Embryonic facial prominence (tissue), 1 donor: ENCODE measurements at regions not wholly inside any gene's neighbourhood (a gene's known extent, or its start where the extent isn't known, plus 50 kb on each side); places are given as distances from the start of the nearest gene placed in this dataset.

Experiments
- DNase-seq: peaks from one replicate; pipeline ENCODE4 v3.0.0-alpha.2; 2016; ENCODE audit errors: extremely low spot score

DNA sequence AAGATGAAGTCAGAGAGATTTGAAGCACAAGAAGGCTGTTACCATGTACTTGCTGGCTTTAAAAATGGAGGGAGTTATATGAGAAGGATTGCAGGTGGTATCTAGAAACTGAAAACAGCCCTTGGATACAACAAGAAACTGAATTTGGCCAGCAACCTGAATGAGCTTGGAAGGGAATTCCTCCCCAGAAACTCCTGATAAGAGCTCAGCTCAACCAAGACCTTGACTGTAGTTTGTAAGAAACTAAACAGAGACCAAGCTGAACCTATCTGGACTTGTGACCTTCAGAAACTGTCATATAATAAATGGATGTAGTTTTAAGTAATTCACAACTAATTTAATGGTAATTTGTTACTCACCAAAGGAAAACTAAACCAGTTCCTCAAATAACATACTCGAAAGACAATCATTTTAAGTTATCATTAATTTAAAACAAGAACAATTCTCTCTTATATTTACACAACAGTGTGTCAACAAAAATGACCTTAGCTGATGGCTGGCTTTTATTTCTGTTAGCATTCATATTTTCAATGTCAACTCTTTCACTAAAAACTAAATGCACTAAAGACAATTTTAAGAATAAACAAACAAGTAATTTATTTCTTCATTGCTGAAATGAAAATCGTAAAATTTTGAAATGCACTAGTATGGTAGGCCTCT lies 1218.4 kb upstream of the TMPRSS15 start:
- DNase-seq: no peak

DNA sequence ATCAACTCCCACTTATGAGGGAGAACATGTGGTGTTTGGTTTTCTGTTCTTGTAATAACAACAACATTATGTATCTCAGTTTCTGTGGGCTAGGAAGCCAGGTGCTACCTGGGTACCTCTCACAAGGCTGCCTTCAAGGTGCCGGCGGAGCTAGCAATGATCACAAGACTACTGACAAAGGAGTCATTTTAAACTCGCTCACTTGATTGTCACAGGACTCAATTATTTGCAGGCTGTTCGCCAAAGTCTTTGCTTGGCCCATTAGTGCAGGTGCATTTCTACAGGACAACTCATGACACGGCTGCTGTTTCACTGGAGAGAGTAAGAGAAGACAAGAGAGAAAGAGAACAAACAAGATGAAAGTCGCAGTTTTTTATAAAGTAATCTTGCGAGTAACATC lies 1237.4 kb upstream of the TMPRSS15 start:
- no peak for DNase-seq

DNA sequence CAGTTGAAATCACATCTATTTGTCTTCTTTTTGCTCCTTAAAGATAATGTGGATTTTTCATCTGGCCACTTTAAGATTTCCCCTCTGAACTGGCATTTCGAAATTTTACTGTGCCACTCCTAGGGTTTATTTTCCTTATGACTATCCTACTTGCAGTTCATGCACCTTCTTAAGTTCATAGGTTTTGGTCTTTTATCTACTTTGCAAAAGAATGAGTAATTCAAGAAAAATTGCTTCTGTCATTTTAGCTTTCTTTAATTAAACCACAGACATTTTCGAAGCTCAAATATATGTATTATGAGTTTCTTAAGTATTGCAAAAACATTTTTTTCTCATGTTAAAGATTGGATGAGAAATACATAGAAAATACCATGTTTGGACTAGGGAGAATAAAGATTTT lies 1244.8 kb upstream of the TMPRSS15 start:
- no peak for DNase-seq

DNA sequence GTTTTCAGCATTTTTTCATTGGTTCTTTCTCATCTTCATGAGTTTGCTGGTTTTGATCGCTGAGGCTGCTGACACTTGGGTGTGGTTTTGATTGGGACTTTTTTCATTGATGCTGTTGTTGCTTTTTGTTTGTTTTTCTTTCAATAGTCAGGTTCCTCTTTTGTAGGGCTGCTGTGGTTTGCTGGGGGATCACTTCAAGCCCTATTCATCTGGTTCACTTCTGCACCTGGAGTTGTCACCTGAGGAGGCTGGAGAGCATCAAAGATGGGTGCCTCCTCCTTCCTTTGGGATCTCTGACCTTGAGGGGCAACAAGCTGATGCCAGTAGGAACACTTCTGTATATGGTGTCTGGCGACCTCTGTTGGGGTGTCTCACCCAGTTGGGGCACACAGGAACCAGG lies 1279.9 kb upstream of the TMPRSS15 start:
- DNase-seq: no peak

DNA sequence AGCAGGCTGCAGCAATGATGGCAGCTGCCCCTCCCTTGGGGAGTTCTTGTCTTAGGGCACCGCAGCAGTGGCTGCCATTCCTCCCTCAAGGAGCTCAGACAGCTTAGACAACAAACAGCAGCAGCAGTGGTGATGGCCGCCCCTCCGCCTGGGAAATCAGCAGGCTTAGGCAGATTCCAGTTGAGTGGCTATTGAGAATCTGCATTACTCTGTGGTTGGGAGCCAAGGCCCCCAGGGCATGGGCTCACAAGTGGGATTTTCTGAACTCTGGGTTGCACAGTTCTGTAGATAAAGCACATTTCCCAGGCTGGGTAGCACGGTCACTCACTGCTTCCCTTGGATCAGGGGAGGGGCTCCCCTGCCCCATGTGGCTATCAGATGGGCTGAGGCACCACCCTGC lies 1280.7 kb upstream of the TMPRSS15 start:
- no peak for DNase-seq

DNA sequence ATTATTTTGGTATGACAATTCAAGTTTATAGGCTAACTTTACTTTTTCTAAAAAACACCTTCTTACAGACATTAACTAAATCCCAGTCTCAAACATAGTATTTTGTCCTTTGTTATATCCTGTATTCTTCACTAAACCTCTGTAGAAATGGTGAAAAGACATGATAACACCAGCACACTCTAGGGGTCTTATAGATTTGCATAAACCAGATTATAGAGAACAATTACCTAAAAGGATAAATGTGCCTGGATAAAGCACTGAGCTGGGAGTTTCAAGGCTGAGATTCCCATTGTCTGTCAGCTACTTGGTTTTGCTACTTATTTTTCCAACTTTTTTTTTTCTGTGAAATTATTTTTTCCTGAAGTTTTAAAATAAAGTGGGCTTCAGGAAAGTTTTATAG lies 1288.6 kb upstream of the TMPRSS15 start:
- no peak for DNase-seq

DNA sequence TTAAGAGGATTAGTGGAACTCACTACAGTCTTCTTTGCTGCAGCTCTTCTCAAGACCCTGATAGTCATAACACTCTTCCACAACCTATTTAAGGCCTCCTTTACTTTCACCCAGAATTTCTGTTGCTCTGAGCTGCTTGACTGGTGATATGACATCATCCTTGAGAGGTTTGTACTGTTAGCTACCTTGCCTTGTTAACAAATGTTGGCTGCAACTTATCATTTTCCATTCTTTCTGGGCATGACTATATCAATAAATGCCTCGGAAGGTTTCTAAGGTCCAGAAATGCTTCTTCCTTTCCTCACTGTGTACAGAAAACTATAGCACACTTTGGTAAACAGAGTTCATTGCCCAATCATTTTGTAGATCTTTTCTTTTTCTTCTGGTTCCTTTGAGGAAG lies 1292.2 kb upstream of the TMPRSS15 start:
- no peak for DNase-seq

DNA sequence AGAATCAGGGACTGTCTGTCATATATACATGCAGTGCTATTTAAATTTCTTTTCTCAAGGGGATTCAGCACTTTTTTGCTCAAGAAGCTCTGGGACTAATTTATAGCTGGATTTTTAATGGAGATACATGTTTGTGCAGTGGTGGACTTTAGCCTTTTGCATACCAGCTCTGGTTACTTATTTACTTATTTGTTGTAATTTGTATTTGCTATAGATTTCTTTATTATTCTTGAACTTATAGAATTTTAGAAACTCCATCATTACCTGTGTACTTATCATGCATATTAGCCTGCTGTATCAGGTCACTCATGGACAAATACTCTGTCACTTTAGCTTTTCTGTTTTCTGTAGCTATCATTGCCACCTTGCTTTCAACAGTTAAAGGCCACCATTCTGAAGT lies 1296.9 kb upstream of the TMPRSS15 start:
- no peak for DNase-seq

DNA sequence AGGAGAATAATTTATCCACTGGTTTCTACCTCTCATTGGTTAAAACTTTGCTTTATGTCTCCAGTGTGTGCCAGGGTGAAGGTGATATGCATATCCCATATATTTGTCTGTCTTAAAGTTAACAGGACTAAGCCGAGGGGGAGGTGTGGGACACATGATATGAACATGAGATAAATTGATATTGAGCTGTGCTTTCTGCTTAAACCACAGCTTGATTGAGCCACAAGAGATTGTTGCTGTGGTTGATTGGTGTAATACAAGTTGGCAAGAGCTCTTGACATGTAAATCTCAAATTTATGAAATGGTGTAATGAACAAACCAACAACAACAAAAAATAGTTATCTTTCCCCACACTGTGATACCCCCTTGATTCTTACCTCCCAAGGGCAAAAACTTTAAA lies 1295.5 kb upstream of the NCAM2 start:
- DNase-seq: no peak

DNA sequence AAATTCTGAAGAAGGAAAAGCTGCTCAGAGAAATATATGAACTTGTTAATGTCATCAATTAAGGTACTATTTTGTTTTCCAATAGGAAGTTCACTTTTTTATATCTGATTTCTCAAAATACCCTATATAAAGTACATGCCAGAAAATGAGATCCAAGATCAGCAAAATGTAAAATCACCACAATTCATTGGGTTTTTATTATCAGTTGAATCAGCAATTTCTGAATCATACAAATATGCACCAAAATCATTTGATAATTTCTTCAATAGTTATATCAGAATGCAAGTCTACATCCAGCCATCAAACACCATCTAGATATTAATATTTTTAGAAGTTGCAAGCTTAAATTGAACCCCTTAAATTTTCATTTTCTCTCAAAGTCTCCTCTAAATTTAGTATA lies 1293.4 kb upstream of the NCAM2 start:
- no peak for DNase-seq

DNA sequence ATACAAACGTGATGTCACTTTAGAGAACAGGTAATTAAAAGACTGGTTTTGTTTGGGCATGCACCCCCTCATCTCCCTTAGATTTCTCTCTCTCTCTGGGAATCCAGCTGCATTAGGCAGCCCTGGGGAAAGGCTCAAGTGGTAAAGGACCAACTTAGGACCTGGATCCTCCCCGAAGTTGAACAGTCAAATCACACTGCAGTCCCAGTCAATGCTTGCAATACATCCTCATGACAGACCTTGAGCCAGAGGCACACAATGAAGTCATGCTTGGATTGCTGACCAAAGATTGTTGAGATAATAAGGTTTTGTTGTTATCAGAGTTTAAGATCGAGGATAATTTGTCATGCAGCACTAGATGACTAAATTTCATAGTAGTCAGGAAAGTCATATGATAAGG lies 1285.8 kb upstream of the NCAM2 start:
- DNase-seq: no peak

DNA sequence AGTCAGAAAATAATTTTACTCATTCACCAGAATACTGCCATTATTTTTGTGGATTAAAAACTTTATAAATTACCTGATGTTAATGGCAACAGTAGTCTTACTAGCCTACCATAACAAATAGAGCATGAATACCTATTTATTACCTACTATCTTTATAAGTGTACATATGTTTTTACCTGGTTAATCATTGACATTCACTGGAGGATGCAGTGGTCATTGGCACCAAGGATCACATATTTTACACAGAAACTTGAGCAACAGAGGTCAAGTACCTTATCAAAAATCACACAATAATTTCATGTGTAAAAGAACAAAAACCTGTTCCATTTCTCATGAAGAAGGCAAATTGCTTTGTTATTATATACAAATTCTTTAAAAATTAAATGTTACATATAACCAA lies 1284.9 kb upstream of the NCAM2 start:
- DNase-seq: no peak

DNA sequence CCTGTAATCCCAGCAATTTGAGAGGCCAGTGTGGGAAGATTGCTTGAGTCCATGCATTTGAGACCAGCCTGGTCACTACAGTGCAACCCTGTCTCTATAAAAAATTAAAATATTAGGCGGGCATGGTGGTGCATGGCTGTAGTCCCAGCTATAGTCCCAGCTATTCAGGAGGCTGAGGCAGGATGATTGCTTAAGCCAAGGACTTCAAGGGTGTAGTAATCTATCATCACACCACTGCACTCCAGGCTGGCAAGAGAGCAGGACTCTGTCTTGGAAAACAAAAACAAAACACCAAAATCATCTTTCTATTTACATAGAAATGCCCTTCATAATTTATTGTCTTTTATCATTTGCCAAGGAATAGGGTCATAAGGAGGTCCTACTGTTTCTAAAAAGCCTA lies 1274.1 kb upstream of the NCAM2 start:
- DNase-seq: no peak

DNA sequence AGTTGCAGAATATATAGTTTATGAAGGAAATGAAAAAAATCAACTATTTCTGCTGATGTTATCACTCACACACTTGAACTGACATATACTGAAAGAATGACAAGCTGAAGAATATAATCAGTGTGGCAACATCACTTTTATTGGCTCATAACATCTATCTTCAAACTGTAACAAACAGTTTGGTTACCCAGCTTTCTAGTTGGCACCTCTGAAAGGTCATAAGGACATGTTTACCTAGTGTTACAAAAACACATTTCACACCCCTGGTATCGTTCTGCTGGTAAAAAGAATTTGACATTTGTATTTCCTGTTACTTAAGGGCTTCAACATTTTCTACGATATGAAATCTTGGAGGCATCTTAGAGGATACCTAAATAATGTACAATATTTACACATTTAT lies 1267.0 kb upstream of the NCAM2 start:
- no peak for DNase-seq

DNA sequence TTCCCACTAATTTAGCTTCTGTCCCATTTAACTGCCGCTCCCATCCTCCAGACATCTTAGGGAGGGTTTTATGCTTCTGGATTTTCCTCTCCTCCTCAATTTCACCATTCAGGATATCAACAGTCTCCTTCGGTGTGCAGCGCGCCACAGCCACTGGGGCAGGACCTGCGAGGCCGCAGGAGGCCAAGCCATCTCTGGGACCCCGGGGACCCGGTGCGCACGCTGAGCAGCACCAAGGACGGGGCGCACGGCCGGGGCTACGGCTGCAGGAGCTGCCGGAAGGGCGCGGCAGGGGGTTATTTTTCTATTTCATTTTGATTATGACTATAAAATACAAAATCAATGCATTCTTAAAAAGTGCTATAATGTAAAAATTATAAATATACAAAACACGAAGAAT lies 1238.4 kb upstream of the NCAM2 start:
- DNase-seq: no peak

DNA sequence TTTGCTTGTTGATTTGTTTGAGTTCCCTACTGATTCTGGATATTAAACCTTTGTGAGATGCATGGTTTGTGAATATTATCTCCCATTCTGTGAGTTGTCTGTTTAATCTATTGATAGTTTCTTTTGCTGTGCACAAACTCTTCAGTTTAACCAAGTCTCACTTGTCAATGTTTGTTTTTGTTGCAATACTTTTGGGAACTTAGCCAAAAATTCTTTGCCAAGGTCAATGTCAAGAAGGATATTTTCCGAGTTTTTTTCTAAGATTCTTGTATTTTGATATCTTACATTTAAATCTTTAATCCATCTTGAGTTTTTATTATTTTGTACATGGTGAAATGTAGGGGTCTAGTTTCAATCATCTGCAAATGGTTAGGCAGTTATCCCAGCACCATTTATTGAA lies 1230.7 kb upstream of the NCAM2 start:
- no peak for DNase-seq

DNA sequence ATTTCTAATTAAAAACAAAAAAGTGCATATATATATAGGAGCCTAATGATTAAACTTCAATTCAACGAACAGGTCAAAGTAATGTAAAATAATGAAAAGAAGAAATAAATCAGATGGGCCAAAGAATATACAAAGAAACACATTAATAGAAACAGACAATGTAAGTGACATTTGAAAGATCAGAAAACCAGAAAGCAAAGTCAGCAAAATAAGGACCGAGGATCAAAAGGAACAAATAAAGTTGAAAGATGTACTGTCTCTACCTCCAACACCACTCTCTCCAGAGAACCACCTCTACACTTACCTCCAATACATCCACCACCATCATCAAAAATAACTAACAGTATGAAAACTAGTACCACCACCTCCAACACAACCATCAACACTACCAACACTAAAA lies 1226.3 kb upstream of the NCAM2 start:
- no peak for DNase-seq

DNA sequence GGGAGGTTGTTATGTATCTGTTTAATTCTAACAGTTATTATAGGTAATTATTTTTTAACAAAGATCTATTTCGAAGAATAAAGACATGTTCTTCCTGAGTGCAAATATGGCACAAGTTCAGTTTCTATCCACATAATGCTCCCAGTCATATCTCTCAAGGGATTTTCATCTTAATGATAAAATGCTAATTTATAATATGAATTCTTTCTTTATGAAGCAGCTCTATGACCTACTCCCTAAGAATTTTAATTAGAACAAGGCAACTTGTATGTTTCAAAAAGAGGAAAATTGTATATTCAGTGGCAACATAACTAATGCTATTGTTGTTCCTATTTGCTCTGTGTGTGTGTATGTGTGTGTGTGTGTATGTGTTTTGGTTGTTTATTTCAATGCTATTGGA lies 1222.1 kb upstream of the NCAM2 start:
- DNase-seq: no peak

DNA sequence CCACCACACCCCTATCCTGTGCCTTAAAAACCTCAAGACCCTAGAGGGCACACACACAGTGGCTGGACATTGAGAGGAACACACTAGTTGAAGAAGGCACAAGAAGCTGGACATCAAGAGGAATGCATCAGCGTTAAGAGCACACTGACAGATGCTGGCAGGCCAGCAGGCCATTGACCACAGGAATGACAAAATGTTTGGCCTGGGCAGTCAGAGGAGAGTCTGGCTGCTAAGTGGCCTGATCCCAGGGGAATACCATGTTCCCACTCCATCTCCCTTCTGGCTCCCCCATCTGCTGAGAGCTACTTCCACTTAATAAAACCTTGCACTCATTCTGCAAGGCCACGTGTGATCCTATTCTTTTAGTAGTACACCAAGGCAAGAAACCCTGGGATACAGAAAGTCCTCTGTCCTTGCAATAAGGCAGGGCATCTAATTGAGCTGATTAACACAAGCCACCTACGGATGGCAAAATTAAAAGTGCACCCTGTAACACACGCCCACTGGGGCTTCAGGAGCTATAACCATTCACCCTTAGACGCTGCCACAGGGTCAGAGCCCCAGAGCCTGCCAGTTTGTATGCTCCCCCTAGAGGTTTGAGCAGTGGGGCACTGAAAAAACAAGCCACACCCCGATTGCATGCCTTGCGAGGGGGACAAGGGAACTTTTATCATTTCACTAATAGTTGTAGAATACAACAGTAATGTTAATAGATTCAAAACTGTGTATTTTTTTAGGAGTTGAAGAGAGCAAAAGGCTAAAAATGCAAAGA lies 1216.1 kb upstream of the NCAM2 start:
- no peak for DNase-seq

DNA sequence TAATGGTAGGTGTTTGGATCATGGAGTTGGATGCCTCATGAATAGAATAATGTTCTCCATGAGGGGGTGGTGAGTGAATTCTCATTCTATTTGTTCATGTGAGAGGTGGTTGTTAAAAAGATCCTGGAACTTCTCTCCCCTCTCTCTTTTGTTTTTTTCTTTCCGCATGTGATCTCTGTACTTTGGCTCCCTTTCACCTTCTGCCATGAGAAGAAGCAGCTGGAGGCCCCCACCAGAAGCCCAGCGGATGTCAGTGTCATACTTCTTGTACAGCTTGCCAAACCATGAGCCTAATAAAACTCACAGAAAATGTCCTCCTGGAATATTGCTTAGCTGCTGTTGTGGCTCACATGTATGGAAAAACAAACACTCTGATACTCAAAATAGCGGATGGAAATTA lies 1212.3 kb upstream of the NCAM2 start:
- DNase-seq: no peak

DNA sequence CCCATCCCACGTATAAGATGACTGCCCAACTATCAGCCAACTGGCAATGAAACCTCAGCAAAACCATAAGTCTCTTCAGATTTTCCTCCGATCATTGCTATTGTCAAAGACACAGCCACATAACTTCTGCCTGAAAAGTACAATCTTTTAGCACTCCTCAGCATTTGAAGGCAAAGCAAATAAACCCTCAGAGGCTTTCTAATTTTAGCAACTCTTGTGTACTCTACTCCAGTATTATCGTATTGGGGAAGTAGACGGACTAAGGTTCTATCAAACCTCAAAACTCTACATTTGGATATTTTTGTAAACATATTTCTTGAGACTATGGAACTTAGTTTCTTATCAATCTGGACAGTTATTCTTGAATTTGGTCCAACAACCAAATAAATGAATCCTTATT lies 1206.2 kb upstream of the NCAM2 start:
- no peak for DNase-seq

DNA sequence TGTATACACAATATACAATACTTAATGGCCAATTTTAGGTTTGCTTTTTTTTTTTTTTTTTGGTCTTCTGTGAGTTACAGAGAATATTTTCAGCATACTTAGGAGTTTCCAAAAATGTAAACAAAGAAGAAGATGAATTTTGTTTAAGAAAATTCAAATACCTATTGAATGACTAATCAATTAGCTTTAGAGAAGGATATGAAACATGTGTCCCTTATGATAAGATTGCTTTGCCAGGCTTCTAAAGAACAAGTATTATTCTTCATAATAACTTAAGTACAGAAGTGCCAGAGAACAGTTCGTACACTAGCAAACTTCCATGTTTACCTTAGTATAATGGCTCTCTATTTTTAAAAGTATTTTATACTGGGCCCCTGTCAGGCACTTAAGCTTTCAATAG lies 1191.0 kb upstream of the NCAM2 start:
- DNase-seq: no peak

DNA sequence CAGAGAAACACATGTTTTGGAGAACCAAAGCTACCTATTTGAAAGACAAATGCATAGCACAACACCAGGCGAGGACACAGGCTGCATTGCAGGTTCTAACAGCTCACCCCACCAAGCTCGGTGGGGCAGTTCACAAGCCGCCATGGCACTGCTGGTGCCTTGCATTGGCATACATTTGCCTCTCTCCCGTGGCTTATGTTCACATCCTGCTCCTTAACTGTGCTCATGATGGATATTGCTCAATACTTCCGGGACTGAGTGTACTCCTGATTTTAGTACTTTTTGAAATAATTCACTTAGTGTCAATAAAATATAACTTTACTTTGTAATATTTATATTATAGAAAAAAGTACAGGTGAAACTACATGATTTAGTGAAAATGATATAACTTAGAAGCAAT lies 1187.4 kb upstream of the NCAM2 start:
- DNase-seq: no peak

DNA sequence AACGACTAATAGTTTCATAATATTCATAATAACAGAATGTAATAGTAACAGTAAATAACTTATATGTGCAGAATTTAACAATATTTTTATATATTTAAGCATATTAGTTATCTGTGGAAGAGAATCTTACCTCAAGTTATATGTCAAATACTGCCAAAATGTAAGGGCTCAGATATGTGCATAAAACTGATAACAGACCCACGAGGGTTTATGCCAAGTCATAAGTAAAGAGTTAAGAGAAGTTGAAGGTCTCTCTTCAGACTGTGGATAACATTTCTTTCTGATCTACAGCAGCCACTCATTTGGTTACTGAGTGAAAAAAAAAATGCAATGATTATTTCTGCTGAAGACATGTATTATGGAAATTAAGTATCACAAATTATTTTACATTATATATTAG lies 1167.8 kb upstream of the NCAM2 start:
- no peak for DNase-seq
